Mammary epithelial cell (primary cell): ENCODE measurements at regions not wholly inside any gene's neighbourhood (a gene's known extent, or its start where the extent isn't known, plus 50 kb on each side); places are given as distances from the start of the nearest gene placed in this dataset.

Source experiments
- EZH2 ChIP-seq: IDR thresholded peaks from 2 replicates; pipeline ENCODE4 v1.6.1; 2012; ENCODE audit warnings: low read length, inconsistent platforms, borderline replicate concordance
- TF ChIP-seq, protein P1 (sequence below), 2 donors: IDR thresholded peaks in 1 of 2; conservative IDR thresholded peaks in 1 of 2; 2 replicates each; pipeline ENCODE4 v1.5.1; 2011 to 2012; ENCODE audit warnings: inconsistent platforms in 2 of 2, low read length in 2 of 2, mild to moderate bottlenecking in 2 of 2, control low read depth in 1 of 2, low read depth in 1 of 2; ENCODE audit not compliant: insufficient read depth in 1 of 2; ENCODE audit errors: extremely low read depth in 1 of 2

DNA sequence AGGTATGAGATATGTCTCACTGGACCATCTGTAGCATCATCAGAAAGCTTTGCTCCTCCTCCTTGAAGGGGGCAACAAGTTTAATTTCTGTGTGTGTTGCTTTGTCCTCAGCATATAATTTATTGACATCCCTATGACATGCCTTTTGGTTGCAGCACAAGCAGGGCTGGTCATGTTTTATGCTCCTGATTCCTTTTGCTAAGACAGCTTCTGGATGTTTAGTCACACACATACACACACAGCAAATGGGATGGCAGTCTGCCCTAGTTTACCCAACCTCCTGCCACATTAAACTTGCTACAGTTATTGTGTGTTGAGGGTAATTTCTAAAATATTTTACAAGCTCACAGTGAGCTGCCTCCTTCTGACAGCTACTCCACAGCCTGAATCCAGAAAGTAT lies 217.9 kb upstream of the RXFP2 start:
- no peak for TF ChIP-seq EZH2
- TF ChIP-seq, protein P1, sequence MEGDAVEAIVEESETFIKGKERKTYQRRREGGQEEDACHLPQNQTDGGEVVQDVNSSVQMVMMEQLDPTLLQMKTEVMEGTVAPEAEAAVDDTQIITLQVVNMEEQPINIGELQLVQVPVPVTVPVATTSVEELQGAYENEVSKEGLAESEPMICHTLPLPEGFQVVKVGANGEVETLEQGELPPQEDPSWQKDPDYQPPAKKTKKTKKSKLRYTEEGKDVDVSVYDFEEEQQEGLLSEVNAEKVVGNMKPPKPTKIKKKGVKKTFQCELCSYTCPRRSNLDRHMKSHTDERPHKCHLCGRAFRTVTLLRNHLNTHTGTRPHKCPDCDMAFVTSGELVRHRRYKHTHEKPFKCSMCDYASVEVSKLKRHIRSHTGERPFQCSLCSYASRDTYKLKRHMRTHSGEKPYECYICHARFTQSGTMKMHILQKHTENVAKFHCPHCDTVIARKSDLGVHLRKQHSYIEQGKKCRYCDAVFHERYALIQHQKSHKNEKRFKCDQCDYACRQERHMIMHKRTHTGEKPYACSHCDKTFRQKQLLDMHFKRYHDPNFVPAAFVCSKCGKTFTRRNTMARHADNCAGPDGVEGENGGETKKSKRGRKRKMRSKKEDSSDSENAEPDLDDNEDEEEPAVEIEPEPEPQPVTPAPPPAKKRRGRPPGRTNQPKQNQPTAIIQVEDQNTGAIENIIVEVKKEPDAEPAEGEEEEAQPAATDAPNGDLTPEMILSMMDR (conservative IDR thresholded peaks at IDR 0.05 in 1 of 2, IDR thresholded peaks at IDR 0.05 in 1 of 2; ENCODE audit: extremely low read depth in 1 of 2, insufficient read depth in 1 of 2, low read depth in 1 of 2, low read length in 2 of 2), result no peak
